ENCODE measurements at regions not wholly inside any gene's neighbourhood (a gene's known extent, or its start where the extent isn't known, plus 50 kb on each side); places are given as distances from the start of the nearest gene placed in this dataset.
A peak's percentile ranks its signal among the peaks of the same experiment; 100 is the strongest.

DNA sequence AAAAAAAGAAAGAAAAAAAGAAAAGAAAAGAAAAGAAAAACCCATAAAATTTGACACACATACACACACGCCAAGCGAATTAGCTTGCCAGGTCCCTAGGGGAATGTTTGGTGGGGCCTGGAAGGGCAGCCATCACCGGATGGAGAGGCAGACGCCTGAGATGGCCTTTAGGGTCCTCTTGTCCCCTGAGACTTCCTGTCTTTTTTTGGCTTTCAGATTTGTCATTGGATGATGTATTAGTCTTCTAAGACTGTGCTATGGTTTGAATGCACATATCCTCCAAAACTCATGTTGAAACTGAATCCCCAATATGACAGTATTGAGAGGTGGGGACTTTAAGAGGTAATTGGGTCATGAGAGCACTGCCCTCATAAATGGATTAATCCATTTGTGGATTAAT is 211.8 kb downstream of the TOMM20 start:
- no peak overlapping the region for H3K4me2 ChIP-seq
- H3K36me3 ChIP-seq, result no peaks in the 10 kb centered on the region
- H3K27ac ChIP-seq, result no peak overlapping the region
- no peaks in the 10 kb centered on the region for H3K9me3 ChIP-seq (ENCODE audit: low read depth)
- Mint-ChIP-seq H3K27ac (peak overlapping the region; percentile 59), H3K9me3 (peaks cover 2% of the 10 kb centered on the region), H3K36me3 (peaks cover 2% of the 10 kb centered on the region), H3K4me1 (peaks cover 77% of the 10 kb centered on the region), H3K4me3 (no peak overlapping the region), H3K27me3 (ENCODE audit: insufficient read depth, low read depth) (peaks cover 15% of the 10 kb centered on the region)
- no peak overlapping the region for H3K4me3 ChIP-seq
- no peaks in the 10 kb centered on the region for H4K20me1 ChIP-seq (ENCODE audit: low read depth)
- DNase-seq (ENCODE audit: low spot score), result no peak
- H3K9ac ChIP-seq, result no peak overlapping the region
- H3K27me3 ChIP-seq, result no peaks in the 10 kb centered on the region
- TF ChIP-seq, protein P1, sequence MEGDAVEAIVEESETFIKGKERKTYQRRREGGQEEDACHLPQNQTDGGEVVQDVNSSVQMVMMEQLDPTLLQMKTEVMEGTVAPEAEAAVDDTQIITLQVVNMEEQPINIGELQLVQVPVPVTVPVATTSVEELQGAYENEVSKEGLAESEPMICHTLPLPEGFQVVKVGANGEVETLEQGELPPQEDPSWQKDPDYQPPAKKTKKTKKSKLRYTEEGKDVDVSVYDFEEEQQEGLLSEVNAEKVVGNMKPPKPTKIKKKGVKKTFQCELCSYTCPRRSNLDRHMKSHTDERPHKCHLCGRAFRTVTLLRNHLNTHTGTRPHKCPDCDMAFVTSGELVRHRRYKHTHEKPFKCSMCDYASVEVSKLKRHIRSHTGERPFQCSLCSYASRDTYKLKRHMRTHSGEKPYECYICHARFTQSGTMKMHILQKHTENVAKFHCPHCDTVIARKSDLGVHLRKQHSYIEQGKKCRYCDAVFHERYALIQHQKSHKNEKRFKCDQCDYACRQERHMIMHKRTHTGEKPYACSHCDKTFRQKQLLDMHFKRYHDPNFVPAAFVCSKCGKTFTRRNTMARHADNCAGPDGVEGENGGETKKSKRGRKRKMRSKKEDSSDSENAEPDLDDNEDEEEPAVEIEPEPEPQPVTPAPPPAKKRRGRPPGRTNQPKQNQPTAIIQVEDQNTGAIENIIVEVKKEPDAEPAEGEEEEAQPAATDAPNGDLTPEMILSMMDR (IDR thresholded peaks at IDR 0.05), result no peak
- no peak for TF ChIP-seq EZH2phosphoT487 (IDR thresholded peaks at IDR 0.05)
- no peak for TF ChIP-seq EZH2 (IDR thresholded peaks at IDR 0.05)
- peaks cover 27% of the 10 kb centered on the region for H3K4me1 ChIP-seq
- H3F3A ChIP-seq (ENCODE audit: low read depth), result peaks cover 11% of the 10 kb centered on the region
- no peak overlapping the region for H2AFZ ChIP-seq (replicated peaks)
- no peaks in the 10 kb centered on the region for H3K79me2 ChIP-seq (ENCODE audit: low read depth)

DNA sequence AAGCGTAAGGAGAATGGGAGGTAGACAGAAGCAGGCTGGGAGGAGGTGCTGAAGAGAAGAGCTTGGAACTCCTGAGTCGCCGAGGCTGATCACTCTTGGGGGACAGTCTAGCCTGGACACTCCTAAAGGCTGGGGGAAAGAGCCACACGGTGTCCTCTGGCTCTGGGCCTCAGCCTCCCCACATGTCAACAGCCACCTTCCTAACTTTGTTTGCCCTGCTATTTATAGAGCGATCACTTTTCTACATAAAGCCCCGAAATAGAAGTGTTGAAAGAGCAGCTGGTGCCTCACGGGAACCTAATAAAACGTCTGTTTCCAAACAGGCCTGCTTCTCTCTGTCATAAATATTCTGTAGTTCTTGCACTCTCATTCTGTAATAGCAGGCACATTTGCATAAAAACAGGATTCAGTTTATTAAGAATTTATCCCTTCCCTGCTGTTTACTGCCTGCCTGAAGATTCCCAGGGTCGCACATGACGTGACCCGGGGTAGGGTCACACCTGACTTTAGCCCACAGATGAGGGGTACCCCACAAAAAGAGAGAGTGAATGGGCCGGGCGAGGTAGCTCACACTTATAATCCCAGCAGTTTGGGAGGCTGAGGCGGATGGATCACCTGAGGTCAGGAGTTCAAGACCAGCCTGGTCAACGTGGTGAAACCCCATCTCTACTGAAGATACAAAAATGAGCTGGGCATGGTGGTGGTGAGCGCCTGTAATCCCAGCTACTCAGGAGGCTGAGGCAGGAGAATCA is 212.5 kb downstream of the TOMM20 start:
- Histone ChIP-seq H3K9ac (no peak overlapping the region), H3K27ac (no peak overlapping the region), H3K4me3 (no peak overlapping the region), H4K20me1 (ENCODE audit: low read depth) (no peaks in the 10 kb centered on the region), H2AFZ (replicated peaks) (no peak overlapping the region), H3K27me3 (no peaks in the 10 kb centered on the region), H3K36me3 (no peaks in the 10 kb centered on the region), H3K4me1 (peaks cover 32% of the 10 kb centered on the region), H3K9me3 (ENCODE audit: low read depth) (no peaks in the 10 kb centered on the region), H3K79me2 (ENCODE audit: low read depth) (no peaks in the 10 kb centered on the region), H3F3A (ENCODE audit: low read depth) (peaks cover 11% of the 10 kb centered on the region), H3K4me2 (no peak overlapping the region)
- peaks cover 2% of the 10 kb centered on the region for H3K36me3 Mint-ChIP-seq
- H3K9me3 Mint-ChIP-seq, result peaks cover 2% of the 10 kb centered on the region
- no peak overlapping the region for H3K4me3 Mint-ChIP-seq
- TF ChIP-seq EZH2phosphoT487 (IDR thresholded peaks at IDR 0.05) (no peak), EZH2 (IDR thresholded peaks at IDR 0.05) (no peak)
- TF ChIP-seq, protein P1 (IDR thresholded peaks at IDR 0.05), result no peak
- H3K27me3 Mint-ChIP-seq (ENCODE audit: insufficient read depth, low read depth), result peaks cover 15% of the 10 kb centered on the region
- H3K27ac Mint-ChIP-seq, result no peak overlapping the region
- no peak for DNase-seq (ENCODE audit: low spot score)
- peaks cover 77% of the 10 kb centered on the region for H3K4me1 Mint-ChIP-seq

- Histone ChIP-seq H3K4me2 (no peak overlapping the region), H2AFZ (replicated peaks) (no peak overlapping the region), H3K27me3 (no peaks in the 10 kb centered on the region), H3K27ac (no peak overlapping the region), H4K20me1 (ENCODE audit: low read depth) (no peaks in the 10 kb centered on the region), H3F3A (ENCODE audit: low read depth) (peaks cover 11% of the 10 kb centered on the region), H3K9ac (no peak overlapping the region), H3K4me1 (peaks cover 32% of the 10 kb centered on the region), H3K79me2 (ENCODE audit: low read depth) (no peaks in the 10 kb centered on the region), H3K4me3 (no peak overlapping the region), H3K9me3 (ENCODE audit: low read depth) (no peaks in the 10 kb centered on the region), H3K36me3 (no peaks in the 10 kb centered on the region)
- DNase-seq (ENCODE audit: low spot score), result no peak
- H3K27ac Mint-ChIP-seq, result no peak overlapping the region
- peaks cover 69% of the 10 kb centered on the region for H3K4me1 Mint-ChIP-seq
- H3K4me3 Mint-ChIP-seq, result peak overlapping the region; percentile 13
- TF ChIP-seq, protein P1 (IDR thresholded peaks at IDR 0.05), result no peak
- TF ChIP-seq EZH2phosphoT487 (IDR thresholded peaks at IDR 0.05) (no peak), EZH2 (IDR thresholded peaks at IDR 0.05) (no peak)
- H3K9me3 Mint-ChIP-seq, result peaks cover 2% of the 10 kb centered on the region
- peaks cover 2% of the 10 kb centered on the region for H3K36me3 Mint-ChIP-seq
- H3K27me3 Mint-ChIP-seq (ENCODE audit: insufficient read depth, low read depth), result peaks cover 16% of the 10 kb centered on the region
Observed at GRCh38 chr1:234914606-234915290, 213.9 kb downstream of the TOMM20 start.

Data from neural progenitor cell (in vitro differentiated cells).